Suppressor macrophage treated with lipopolysaccharide for 1 hour (primary cell): ENCODE measurements at regions not wholly inside any gene's neighbourhood (a gene's known extent, or its start where the extent isn't known, plus 50 kb on each side); places are given as distances from the start of the nearest gene placed in this dataset.
A peak's percentile ranks its signal among the peaks of the same experiment; 100 is the strongest.
"Not testable (repeated sequence)": the region's sequence is repeated elsewhere in the genome, so short reads cannot be mapped to it uniquely, and the experiment has no call there.

Experiments
- DNase-seq, 3 donors: peaks; one replicate each; pipeline ENCODE4 v3.0.0-alpha.2; 2020 to 2022

DNA sequence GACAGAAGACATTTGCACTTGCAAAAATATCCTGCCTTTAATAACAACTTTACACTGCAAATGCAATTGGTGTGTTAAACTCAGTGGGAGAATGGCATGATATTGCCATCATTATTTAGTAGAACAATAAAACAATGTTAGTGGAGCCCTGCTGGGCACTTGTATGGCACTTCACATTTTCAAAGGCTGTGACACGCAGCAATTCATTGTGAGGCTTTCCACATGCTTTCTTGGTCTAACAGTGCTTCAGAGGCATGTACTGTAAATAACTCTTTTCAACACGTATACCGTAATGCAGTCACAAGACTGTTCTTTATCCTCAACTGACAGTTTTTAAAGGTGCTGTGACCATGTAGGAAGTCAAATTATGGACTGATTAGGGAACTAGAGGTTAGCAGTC, 155.5 kb upstream of the EPB41L4A start:
- no peak for DNase-seq

DNA sequence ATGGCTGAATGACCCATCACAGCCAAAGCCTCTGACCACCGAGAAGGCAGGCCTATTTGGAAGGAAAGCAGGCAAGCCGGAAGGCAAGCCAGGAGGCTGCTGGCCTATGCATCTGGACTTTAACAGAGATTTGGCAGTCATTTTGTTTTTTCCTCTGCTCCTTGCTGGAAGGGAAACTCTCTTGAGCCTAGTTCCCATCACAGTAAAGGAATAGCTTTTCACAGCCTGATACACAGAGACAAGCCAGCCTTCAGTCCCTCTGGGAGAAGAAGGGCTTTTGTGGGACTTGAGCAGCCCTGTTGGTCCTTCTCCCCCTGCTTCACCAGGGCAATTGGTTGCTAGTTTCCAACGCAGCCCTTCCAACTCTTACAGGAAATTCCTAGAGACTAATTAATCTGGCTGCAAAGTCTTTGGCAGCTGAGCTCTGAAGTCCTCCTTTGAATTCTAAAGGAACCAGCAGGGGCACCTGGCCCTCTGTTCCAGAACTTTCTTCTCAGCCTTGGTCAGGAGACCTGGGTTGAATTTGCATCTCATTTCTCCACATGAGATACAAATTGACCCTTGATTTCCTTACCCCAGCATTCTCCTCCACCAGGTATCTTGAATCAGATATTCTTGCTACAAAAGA, 157.3 kb upstream of the EPB41L4A start:
- DNase-seq = no peak

DNA sequence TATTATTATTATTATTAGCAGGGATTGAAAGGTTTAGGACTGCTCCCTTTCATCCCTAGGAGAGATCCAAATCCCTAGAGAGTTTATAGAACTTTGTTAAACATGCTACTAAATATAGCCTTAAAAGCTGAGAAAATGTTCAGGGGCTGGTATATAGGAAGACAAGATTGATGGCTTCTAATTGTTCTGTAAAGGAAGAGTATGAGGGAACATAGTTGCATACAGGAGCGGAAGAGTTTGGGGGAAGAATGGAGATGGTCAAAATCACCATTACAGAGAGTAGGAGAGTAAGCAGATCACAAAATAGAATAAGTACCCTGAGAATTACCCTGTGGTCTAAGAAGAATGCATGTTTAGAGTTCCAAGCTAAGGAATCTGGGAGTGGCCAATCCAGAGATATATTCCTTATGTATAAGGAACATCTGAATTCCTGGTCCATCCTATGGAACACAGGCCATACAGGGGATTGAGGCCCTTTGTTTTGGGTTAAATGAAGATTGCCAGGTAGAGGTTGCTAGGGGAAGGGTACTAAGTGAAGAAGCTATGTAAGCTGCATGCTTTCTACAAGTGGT, 158.0 kb upstream of the APC start:
- DNase-seq = no peak

- DNase-seq = no peak
Measured at GRCh38 chr5:112581811-112582320, 155.8 kb upstream of the APC start.

DNA sequence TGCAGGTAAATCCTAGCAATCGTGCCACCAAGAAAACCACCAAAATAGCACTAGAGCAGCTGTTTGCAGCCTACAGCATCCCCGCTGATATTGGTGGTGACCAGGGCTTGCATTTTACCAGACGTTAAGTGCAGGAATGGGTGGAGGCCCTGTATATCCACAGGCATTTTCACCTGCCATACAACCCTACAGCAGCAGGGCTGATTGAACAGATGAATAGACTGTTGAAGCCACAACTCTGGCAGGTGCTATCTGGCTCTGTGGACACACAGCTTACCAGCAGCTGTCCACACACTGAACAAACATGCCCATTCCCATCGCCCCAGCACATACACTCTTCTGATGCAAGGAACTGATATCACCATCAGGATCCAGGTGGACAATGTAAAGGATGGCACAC, 154.5 kb upstream of the APC start:
- DNase-seq = no peak

DNA sequence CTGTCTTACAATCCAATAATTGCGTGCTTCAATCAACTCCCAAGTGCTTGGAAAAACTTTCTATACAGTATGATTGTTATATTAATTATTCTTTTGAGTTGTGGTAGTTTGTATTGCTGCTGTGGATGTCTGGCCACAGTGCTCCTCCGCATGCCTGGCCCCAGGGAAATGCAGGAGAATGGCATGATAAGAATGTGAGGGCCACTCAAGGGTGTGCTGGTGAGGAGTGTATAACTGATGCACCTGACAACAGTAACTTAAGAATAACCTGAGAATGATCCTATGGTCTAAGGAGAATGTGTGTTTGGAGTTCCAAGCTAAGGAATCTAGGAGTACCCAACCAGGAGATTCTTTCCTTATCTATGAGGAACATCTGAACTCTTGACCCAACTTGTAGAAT, 152.9 kb upstream of the APC start:
- DNase-seq = no peak

- no peak for DNase-seq
Measured at GRCh38 chr5:112586596-112587062, 151.1 kb upstream of the APC start.

- DNase-seq = not testable (repeated sequence)
Measured at GRCh38 chr5:112590858-112591257, 146.8 kb upstream of the APC start.

GRCh38 chr5:112594095-112594850, 143.4 kb upstream of the APC start:
- DNase-seq = no peak

DNA sequence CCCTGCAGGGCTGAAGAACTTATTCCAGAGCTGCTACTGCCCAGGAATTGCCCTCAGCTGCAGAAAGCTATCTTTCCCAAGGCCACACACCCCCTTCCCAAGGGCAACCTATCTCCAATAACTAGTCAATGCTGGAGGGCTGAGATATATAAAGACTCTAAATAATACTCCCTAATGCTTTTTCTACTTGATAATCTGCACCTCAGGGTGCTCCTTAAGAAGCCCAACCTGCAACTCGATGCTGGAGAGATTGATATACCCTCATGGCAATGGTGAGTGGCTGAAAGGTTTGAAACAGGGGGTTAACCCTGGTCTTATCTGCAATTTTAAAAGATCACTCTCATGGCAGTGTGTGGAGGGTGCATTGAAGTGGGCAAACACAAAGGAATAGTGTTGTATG, 142.7 kb upstream of the APC start:
- DNase-seq = no peak

- DNase-seq = no peak
Measured at GRCh38 chr5:112597831-112598230, 139.9 kb upstream of the APC start.

GRCh38 chr5:112600510-112600909, 137.2 kb upstream of the APC start:
- DNase-seq = not testable (repeated sequence)

GRCh38 chr5:112604732-112605630, 132.7 kb upstream of the APC start:
- peak in 2 of 3 donors; percentile 8 to 18 for DNase-seq

- no peak for DNase-seq
Measured at GRCh38 chr5:112608975-112609374, 128.7 kb upstream of the APC start.

DNA sequence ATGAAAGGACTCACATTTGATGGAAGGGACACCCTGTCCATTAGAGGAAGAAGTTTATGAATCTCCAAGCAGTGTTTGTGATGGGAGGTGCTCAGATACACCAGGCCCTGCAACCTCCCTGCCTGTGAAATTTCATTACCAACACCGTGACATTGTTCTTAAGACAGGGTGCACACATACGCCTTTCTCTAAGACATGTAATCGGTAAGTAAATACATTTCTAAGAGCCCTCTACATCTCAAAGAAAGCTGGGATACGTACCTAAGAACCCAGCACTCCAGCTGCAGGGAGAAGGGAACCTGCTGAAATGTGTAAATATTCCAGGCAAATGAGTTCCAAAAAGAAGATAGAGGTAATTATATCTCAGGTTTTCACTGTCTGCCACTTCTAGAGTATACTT, 125.0 kb upstream of the APC start:
- no peak for DNase-seq

- no peak for DNase-seq
Measured at GRCh38 chr5:112614285-112614684, 123.4 kb upstream of the APC start.

DNA sequence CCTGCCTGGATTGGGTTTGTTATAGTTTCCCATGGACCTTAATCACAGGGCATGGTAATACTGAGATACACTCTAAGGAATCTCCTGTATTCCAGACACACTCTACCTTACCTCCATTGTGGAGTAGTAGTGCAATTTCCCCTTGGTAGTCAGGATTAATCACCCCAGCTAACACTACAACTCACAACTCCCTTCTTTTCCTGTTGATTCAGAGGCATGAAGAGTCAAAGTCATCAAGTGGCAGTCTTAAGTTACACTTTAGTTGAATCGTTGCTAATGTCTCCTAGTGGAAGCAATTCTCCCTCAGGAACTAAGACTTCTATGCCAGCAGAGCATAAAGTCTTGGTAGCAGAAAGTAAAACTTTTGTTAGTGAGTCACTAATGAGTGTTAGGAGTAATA, 122.7 kb upstream of the APC start:
- DNase-seq = no peak

DNA sequence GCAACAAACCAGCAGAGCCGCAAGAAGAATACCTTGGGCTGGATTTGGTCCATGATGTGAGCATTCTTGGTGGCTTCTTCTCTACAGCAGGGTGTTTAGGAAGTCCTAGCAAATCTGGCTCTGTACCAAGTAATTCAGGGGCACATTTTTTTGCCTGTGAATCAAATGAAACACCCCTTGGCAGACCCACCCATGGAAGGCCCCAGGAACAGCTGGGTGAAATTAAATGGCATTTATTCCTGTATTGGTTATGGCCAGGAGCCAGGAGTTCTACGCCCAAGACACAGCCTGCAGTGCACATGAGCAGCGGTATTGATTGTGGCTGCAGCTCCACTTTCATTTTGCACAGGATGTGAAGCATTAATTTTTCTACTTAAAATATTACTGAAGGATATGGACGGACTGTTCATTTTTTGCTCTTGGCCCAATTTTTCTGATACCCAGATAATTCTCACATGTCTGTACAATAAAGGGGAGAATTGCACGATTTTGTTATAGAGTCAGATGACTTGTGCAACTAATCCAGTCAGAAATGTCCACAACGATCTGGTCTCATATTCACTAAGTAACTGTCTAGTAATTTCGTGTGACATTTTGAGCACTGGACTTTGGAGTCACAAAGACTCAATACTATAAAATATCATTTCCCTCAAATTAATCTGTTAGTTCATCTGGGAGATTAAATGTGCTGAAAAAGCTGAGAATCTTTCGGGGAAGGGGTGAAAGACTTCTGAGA, 120.7 kb upstream of the APC start:
- no peak for DNase-seq

DNA sequence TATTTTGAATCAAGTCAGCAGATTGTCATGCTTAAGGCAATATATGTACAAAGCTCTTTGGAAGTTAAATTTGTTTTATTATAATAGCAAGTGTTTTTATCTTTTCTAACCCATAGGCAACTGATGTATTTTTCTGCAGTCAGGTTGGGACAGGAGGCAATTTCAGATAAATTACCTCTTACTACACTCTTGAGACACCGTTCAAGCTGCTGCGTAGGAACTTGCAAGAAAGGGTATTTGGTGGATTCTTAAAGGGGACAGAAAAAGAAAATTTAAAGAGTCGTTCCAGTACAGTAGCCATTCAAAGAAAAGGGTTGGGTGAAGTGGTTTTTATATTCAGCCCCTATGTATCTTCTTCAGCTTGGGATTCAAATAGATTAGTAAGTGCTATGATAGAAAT, 112.4 kb upstream of the APC start:
- no peak for DNase-seq

GRCh38 chr5:112625689-112626438, 111.8 kb upstream of the APC start:
- no peak for DNase-seq

DNA sequence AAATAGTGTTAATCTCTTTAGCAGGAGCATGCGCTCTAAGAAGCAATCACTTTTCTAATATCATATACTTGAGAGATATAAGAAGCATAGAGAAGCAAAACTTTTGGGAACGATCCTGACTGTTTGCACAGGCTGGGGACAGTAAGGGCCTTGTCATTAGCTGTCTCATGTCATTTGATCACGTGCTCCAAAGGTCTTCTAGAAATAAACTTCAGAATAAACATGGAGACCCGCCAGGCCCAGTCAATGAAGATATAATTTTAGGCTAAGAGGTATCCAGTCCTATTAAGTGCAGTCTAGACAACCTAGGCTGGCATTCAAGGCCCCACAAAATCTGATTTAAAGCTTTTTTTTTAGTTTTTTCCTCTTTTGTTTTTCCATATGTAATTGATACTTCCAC, 111.0 kb upstream of the APC start:
- no peak for DNase-seq
